Neural progenitor cell (in vitro differentiated cells): ENCODE measurements at regions not wholly inside any gene's neighbourhood (a gene's known extent, or its start where the extent isn't known, plus 50 kb on each side); places are given as distances from the start of the nearest gene placed in this dataset.

ENCODE experiments used
- DNase-seq: peaks from one replicate; pipeline ENCODE4 v3.0.0-alpha.2; 2016; ENCODE audit warnings: low spot score
- H2AFZ ChIP-seq: fragments of 200-600 bp; sonication (generic); replicated peaks from 2 replicates; pipeline ENCODE4 v1.6.1; 2016; ENCODE audit warnings: antibody characterized with exemption
- H3F3A ChIP-seq: fragments of 200-600 bp; sonication (generic); 2 replicates; pipeline ENCODE4 v1.6.1; 2016; ENCODE audit warnings: antibody characterized with exemption, low read depth
- H3K27ac ChIP-seq: fragments of 200-600 bp; sonication (generic); 2 replicates; pipeline ENCODE4 v1.5.1; 2016; ENCODE audit warnings: mild to moderate bottlenecking
- H3K27me3 ChIP-seq: fragments of 200-600 bp; sonication (generic); 2 replicates; pipeline ENCODE4 v1.6.1; 2016; ENCODE audit warnings: mild to moderate bottlenecking, moderate library complexity
- H3K36me3 ChIP-seq: fragments of 200-600 bp; sonication (generic); 2 replicates; pipeline ENCODE4 v1.5.1; 2016
- H3K4me1 ChIP-seq: fragments of 200-600 bp; sonication (generic); 2 replicates; pipeline ENCODE4 v1.6.1; 2016; ENCODE audit warnings: mixed run types
- H3K4me2 ChIP-seq: fragments of 200-600 bp; sonication (generic); 2 replicates; pipeline ENCODE4 v1.6.1; 2016
- H3K4me3 ChIP-seq: fragments of 200-600 bp; sonication (generic); 2 replicates; pipeline ENCODE4 v1.5.1; 2016
- H3K79me2 ChIP-seq: fragments of 200-600 bp; sonication (generic); 2 replicates; pipeline ENCODE4 v1.6.1; 2016; ENCODE audit warnings: low read depth
- H3K9ac ChIP-seq: fragments of 200-600 bp; sonication (generic); 2 replicates; pipeline ENCODE4 v1.6.1; 2016
- H3K9me3 ChIP-seq: fragments of 200-600 bp; sonication (generic); 2 replicates; pipeline ENCODE4 v1.5.1; 2016; ENCODE audit warnings: low read depth
- H4K20me1 ChIP-seq: fragments of 200-600 bp; sonication (generic); 2 replicates; pipeline ENCODE4 v1.6.1; 2016; ENCODE audit warnings: low read depth
- H3K27ac Mint-ChIP-seq: 3 replicates; pipeline ENCODE4 v1.8.0; 2021; ENCODE audit warnings: mixed read lengths
- H3K27me3 Mint-ChIP-seq: 2 replicates; pipeline ENCODE4 v1.8.0; 2022; ENCODE audit warnings: low read depth, mild to moderate bottlenecking, inconsistent platforms, moderate library complexity, mixed read lengths; ENCODE audit not compliant: insufficient read depth
- H3K36me3 Mint-ChIP-seq: 3 replicates; pipeline ENCODE4 v1.8.0; 2021; ENCODE audit warnings: mixed read lengths
- H3K4me1 Mint-ChIP-seq: 3 replicates; pipeline ENCODE4 v1.8.0; 2021; ENCODE audit warnings: mixed read lengths
- H3K4me3 Mint-ChIP-seq: 3 replicates; pipeline ENCODE4 v1.8.0; 2021; ENCODE audit warnings: mild to moderate bottlenecking, moderate library complexity, mixed read lengths
- H3K9me3 Mint-ChIP-seq: 3 replicates; pipeline ENCODE4 v1.8.0; 2020; ENCODE audit warnings: mixed read lengths
- CTCF ChIP-seq: fragments of 200-600 bp; sonication (generic); IDR thresholded peaks from 2 replicates; pipeline ENCODE4 v1.5.1; 2017; ENCODE audit warnings: antibody characterized with exemption, mild to moderate bottlenecking
- EZH2 ChIP-seq: fragments of 200-600 bp; sonication (generic); IDR thresholded peaks from 2 replicates; pipeline ENCODE4 v1.6.1; 2017; ENCODE audit warnings: antibody characterized with exemption, mild to moderate bottlenecking, moderate library complexity
- EZH2phosphoT487 ChIP-seq: fragments of 200-600 bp; sonication (generic); IDR thresholded peaks from 2 replicates; pipeline ENCODE4 v1.6.1; 2017; ENCODE audit warnings: antibody characterized with exemption

DNA sequence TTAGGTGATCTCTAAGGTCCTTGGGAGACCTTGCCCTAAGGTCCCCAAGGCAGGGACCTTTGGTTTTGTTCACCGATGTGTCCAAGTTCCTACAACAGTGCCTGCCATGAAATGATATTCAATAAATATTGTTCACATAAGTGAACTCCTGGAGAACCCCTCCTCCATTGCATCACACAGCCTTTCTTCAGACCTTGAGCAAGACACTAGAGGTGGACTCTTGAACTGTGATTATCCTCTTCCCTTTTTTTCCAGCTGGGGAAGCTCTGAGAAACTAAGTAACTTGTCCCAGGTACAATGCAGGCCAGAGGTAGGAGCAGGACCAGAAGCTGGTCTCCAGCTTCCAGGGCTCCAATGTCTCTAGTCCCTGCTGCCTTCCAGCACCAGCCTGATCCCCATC, 76.6 kb upstream of the LMO1 start:
- Histone ChIP-seq H3F3A (peaks cover 10% of the 10 kb centered on the region), H3K36me3 (no peaks in the 10 kb centered on the region), H3K4me3 (no peak overlapping the region), H3K79me2 (no peaks in the 10 kb centered on the region), H2AFZ (no peak overlapping the region), H3K9ac (no peak overlapping the region), H3K27me3 (no peaks in the 10 kb centered on the region), H3K9me3 (no peaks in the 10 kb centered on the region), H3K4me2 (no peak overlapping the region), H3K4me1 (peaks cover 22% of the 10 kb centered on the region), H3K27ac (no peak overlapping the region), H4K20me1 (peaks cover 10% of the 10 kb centered on the region)
- TF ChIP-seq EZH2phosphoT487 (no peak), CTCF (no peak), EZH2 (no peak)
- Mint-ChIP-seq H3K4me3 (no peak overlapping the region), H3K27ac (no peak overlapping the region), H3K4me1 (peaks cover 59% of the 10 kb centered on the region), H3K36me3 (no peaks in the 10 kb centered on the region), H3K27me3 (peaks cover 13% of the 10 kb centered on the region), H3K9me3 (no peaks in the 10 kb centered on the region)
- no peak for DNase-seq

- no peaks in the 10 kb centered on the region for H3K36me3 ChIP-seq
- Mint-ChIP-seq H3K4me1 (peaks cover 65% of the 10 kb centered on the region), H3K4me3 (no peak overlapping the region), H3K36me3 (no peaks in the 10 kb centered on the region), H3K27ac (no peak overlapping the region), H3K27me3 (peaks cover 15% of the 10 kb centered on the region), H3K9me3 (no peaks in the 10 kb centered on the region)
- no peak overlapping the region for H3K27ac ChIP-seq
- no peak overlapping the region for H3K4me2 ChIP-seq
- H4K20me1 ChIP-seq: peaks cover 10% of the 10 kb centered on the region
- DNase-seq: no peak
- H3K9ac ChIP-seq: no peak overlapping the region
- H3F3A ChIP-seq: peaks cover 10% of the 10 kb centered on the region
- no peak overlapping the region for H2AFZ ChIP-seq
- TF ChIP-seq EZH2: no peak
- H3K27me3 ChIP-seq: no peaks in the 10 kb centered on the region
- no peaks in the 10 kb centered on the region for H3K79me2 ChIP-seq
- no peak overlapping the region for H3K4me3 ChIP-seq
- no peaks in the 10 kb centered on the region for H3K9me3 ChIP-seq
- H3K4me1 ChIP-seq: peaks cover 22% of the 10 kb centered on the region
Measured at GRCh38 chr11:8339592-8340022, 75.9 kb upstream of the LMO1 start.

DNA sequence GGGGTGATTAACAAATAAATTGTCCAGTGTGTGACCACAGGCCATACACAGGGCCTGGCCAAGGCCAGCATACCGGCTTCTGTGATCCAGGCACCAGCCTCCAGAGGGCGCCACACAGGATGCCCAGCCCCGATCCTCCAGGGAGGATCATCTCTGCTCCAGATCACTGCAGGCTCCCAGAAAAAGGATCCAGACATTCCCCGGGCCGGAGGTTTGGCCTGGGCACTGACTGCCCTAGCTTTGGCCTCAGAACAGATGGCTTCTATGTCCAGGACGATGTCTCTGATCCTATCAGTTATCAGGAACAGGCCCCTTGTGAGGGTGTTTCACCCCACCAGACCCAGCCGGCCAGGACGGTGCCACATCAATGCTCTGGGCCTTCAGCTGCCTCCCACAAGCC, 74.5 kb upstream of the LMO1 start:
- peaks cover 35% of the 10 kb centered on the region for H3K4me1 ChIP-seq
- no peaks in the 10 kb centered on the region for H3K79me2 ChIP-seq
- H3K36me3 ChIP-seq: no peaks in the 10 kb centered on the region
- H4K20me1 ChIP-seq: peaks cover 14% of the 10 kb centered on the region
- no peak overlapping the region for H3K9ac ChIP-seq
- no peak overlapping the region for H3K4me2 ChIP-seq
- Mint-ChIP-seq H3K4me1 (peaks cover 77% of the 10 kb centered on the region), H3K9me3 (no peaks in the 10 kb centered on the region), H3K4me3 (no peak overlapping the region), H3K27ac (peak overlapping the region; percentile 23), H3K36me3 (no peaks in the 10 kb centered on the region), H3K27me3 (peaks cover 16% of the 10 kb centered on the region)
- H3F3A ChIP-seq: peaks cover 22% of the 10 kb centered on the region
- H3K4me3 ChIP-seq: no peak overlapping the region
- no peak overlapping the region for H3K27ac ChIP-seq
- H3K27me3 ChIP-seq: no peaks in the 10 kb centered on the region
- H3K9me3 ChIP-seq: no peaks in the 10 kb centered on the region
- TF ChIP-seq EZH2phosphoT487: no peak
- peak; percentile 90 for TF ChIP-seq CTCF
- no peak for TF ChIP-seq EZH2
- peak; percentile 67 for DNase-seq
- H2AFZ ChIP-seq: no peak overlapping the region

DNA sequence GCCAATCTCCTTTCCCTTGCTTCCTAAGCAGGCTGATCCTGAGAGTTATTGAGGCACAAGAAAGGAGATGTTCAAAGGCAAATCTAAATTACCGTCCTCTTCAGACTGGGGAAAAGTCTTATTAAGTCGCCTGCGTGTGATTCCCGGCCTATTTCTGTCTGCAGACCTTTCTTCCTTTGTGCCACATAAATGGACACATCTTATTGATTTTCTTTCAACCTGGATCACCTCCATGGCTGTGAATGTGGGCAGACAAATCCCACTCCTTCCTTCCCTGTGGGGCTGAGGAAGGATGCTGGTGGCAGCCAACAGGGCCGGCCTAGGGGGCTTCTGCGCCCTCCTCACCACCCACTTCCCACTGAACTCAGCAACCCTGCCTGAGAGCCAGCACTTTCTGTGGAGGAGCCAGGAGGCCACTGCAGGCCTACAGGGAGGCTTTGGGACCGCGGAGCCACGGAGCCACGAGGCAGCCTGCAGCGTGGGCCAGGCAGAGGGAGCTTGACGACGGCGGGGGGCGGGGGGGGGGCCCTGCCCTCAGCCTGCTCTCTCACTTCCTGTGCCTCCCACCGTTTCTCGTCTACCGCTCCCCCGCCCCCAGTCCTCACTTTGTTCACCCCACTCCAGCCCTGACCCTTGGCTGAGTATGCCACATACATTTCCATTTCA, 73.6 kb upstream of the LMO1 start:
- peaks cover 79% of the 10 kb centered on the region for H3K4me1 Mint-ChIP-seq

More for the DNA sequence above, 73.6 kb upstream of the LMO1 start:
- peak overlapping the region; percentile 24 for H3K4me3 Mint-ChIP-seq
- Histone ChIP-seq H3K27ac (no peak overlapping the region), H4K20me1 (peaks cover 14% of the 10 kb centered on the region), H3K4me1 (peaks cover 44% of the 10 kb centered on the region), H3K79me2 (no peaks in the 10 kb centered on the region), H3K27me3 (no peaks in the 10 kb centered on the region), H2AFZ (no peak overlapping the region), H3K4me3 (no peak overlapping the region), H3F3A (peaks cover 30% of the 10 kb centered on the region), H3K9ac (no peak overlapping the region), H3K36me3 (no peaks in the 10 kb centered on the region), H3K9me3 (no peaks in the 10 kb centered on the region), H3K4me2 (no peak overlapping the region)
- no peak for DNase-seq
- H3K27ac Mint-ChIP-seq: peak overlapping the region; percentile 76
- H3K27me3 Mint-ChIP-seq: peaks cover 17% of the 10 kb centered on the region
- no peaks in the 10 kb centered on the region for H3K36me3 Mint-ChIP-seq
- TF ChIP-seq CTCF (no peak), EZH2 (no peak), EZH2phosphoT487 (no peak)
- H3K9me3 Mint-ChIP-seq: no peaks in the 10 kb centered on the region
